Progenitor cell of endocrine pancreas (in vitro differentiated cells): ENCODE measurements at regions not wholly inside any gene's neighbourhood (a gene's known extent, or its start where the extent isn't known, plus 50 kb on each side); places are given as distances from the start of the nearest gene placed in this dataset.

Experiments
- DNase-seq: peaks from one replicate; pipeline ENCODE4 v3.0.0; 2021; ENCODE audit warnings: low spot score; ENCODE audit not compliant: unreplicated experiment
- H3K27ac Mint-ChIP-seq: 2 replicates; pipeline ENCODE4 v1.8.0; 2021; ENCODE audit warnings: mild to moderate bottlenecking, moderate library complexity, mixed read lengths
- H3K27me3 Mint-ChIP-seq: 2 replicates; pipeline ENCODE4 v1.8.0; 2021; ENCODE audit warnings: mixed read lengths
- H3K36me3 Mint-ChIP-seq: 2 replicates; pipeline ENCODE4 v1.8.0; 2022; ENCODE audit warnings: mixed read lengths; ENCODE audit not compliant: insufficient read depth
- H3K4me1 Mint-ChIP-seq: 2 replicates; pipeline ENCODE4 v1.8.0; 2021; ENCODE audit warnings: low read depth, mixed read lengths
- H3K4me3 Mint-ChIP-seq: 2 replicates; pipeline ENCODE4 v1.8.0; 2021; ENCODE audit warnings: low read depth, mild to moderate bottlenecking, moderate library complexity, mixed read lengths
- H3K9me3 Mint-ChIP-seq: 2 replicates; pipeline ENCODE4 v1.8.0; 2021; ENCODE audit warnings: low read depth, mixed read lengths
- CTCF ChIP-seq: fragments of 200-600 bp; sonication (generic); IDR thresholded peaks from one replicate; pipeline ENCODE4 v1.5.0; 2021; ENCODE audit warnings: antibody characterized with exemption, mild to moderate bottlenecking; ENCODE audit not compliant: unreplicated experiment

DNA sequence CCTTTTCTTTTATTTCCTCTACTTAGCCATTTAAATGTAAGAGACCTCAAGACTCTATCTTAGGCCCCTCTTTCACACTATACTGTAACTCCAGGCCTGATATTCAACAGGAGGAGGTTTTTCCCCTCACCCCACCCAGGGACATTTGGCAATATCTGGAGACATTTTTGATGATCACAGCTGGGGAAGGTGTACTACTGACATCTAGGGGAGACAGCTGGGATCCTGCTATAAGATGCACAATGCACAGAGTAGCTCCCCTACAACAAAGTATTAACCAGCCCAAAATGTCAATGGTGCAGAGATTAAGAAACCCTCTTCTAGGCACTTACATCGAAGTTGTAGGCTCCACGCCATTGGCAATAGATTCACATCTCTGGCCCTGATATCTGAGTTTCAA lies 517.5 kb upstream of the UBE2E2 start:
- no peak for DNase-seq
- peak; percentile 43 for TF ChIP-seq CTCF
- Mint-ChIP-seq H3K4me3 (no peak overlapping the region), H3K4me1 (peaks cover 3% of the 10 kb centered on the region), H3K36me3 (no peaks in the 10 kb centered on the region), H3K27ac (no peak overlapping the region), H3K9me3 (peaks cover 10% of the 10 kb centered on the region), H3K27me3 (no peaks in the 10 kb centered on the region)

DNA sequence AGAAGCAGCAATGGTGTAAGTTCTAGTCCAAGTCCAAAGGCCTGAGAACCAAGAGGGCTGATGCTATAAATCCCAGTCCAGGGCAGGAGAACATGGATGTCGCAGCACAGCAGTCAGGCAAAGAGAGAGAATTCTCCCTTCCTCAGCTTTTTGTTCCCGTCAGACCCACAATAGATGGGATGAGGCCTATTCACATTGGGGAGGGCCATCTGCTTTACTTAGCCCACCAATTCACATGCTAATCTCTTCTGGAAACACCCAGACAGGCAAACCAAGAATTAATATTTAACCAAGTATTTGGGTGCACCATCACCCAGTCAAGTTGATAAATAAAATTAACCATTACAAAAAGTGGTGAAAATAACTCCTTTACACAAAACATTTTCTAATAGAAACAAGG lies 511.7 kb upstream of the UBE2E2 start:
- no peaks in the 10 kb centered on the region for H3K27me3 Mint-ChIP-seq
- TF ChIP-seq CTCF: no peak
- peaks cover 11% of the 10 kb centered on the region for H3K4me1 Mint-ChIP-seq
- no peaks in the 10 kb centered on the region for H3K36me3 Mint-ChIP-seq
- H3K9me3 Mint-ChIP-seq: no peaks in the 10 kb centered on the region
- no peak overlapping the region for H3K27ac Mint-ChIP-seq
- no peak overlapping the region for H3K4me3 Mint-ChIP-seq
- DNase-seq: no peak

DNA sequence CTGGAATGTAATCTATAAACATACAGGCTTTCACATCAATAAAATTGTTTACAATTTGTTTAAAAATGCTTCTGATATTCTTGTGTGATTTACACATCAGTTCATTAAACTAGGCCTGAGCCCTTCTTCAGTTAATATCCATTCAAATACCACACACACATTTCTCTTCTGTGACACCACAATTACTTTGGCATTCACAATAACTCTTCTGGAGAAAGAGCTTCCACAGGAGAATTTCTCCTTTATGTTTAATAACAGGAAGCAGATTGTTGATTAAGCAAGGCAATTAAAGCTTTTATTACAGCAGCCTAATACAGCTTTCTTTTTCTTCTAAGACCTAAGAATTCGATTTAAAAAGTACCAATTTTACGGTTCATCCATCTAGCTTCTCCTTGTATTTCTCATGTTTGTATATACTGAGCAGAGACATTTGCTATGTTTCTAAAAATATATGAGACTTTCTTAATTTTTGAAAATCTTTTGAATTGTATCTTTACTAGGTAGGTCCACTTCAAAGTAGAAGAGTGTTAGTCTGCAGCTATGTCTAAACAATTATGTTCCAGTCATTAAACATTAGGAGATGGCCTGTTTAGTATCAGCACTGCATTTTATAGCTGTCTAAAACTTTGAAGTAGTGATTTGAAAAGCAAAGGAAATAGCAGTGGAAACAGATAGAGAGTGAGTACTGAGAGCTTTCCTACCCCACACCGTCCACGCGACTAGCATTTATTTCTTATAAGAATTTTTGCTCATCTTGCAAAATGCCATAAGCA lies 511.1 kb upstream of the UBE2E2 start:
- no peak for TF ChIP-seq CTCF
- no peak overlapping the region for H3K27ac Mint-ChIP-seq
- H3K4me3 Mint-ChIP-seq: no peak overlapping the region
- no peaks in the 10 kb centered on the region for H3K9me3 Mint-ChIP-seq
- H3K4me1 Mint-ChIP-seq: peaks cover 11% of the 10 kb centered on the region
- H3K27me3 Mint-ChIP-seq: no peaks in the 10 kb centered on the region
- DNase-seq: no peak
- no peaks in the 10 kb centered on the region for H3K36me3 Mint-ChIP-seq

GRCh38 chr3:22700876-22701275 lies 502.3 kb upstream of the UBE2E2 start:
- Mint-ChIP-seq H3K4me1 (no peaks in the 10 kb centered on the region), H3K27me3 (no peaks in the 10 kb centered on the region), H3K4me3 (no peak overlapping the region), H3K9me3 (no peaks in the 10 kb centered on the region), H3K27ac (no peak overlapping the region), H3K36me3 (no peaks in the 10 kb centered on the region)
- TF ChIP-seq CTCF: no peak
- no peak for DNase-seq

DNA sequence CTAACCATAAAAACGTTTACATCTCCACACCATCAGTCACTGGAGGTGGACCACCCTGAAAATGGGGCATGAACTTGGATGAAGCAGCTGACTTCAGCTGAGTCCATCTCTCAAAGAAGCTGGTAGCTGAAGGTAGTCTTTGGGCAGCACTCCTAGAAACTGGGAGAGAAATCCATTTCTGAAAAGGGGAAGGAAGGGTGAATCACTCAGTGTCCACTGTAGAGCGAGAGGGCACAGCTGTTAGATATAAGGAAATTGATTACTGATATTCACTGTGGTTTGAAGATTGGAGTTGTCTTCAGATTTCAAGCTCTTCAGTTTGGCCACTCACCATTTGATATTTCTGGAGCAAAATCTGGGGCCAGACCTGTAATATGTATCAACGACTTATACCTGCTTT lies 499.0 kb upstream of the UBE2E2 start:
- no peak for DNase-seq
- H3K36me3 Mint-ChIP-seq: no peaks in the 10 kb centered on the region
- H3K9me3 Mint-ChIP-seq: peaks cover 11% of the 10 kb centered on the region
- H3K4me3 Mint-ChIP-seq: no peak overlapping the region
- H3K27me3 Mint-ChIP-seq: no peaks in the 10 kb centered on the region
- TF ChIP-seq CTCF: no peak
- no peak overlapping the region for H3K27ac Mint-ChIP-seq
- no peaks in the 10 kb centered on the region for H3K4me1 Mint-ChIP-seq
